IMR-90 (cell line): ENCODE measurements at regions not wholly inside any gene's neighbourhood (a gene's known extent, or its start where the extent isn't known, plus 50 kb on each side); places are given as distances from the start of the nearest gene placed in this dataset.

Experiments
- ATAC-seq: fragments of 200-7000 bp; cut with Tn5 transposase; 2 replicates; pipeline ENCODE4 v1.9.1; 2020; ENCODE audit warnings: low read depth, mild to moderate bottlenecking, moderate library complexity
- BruUV-seq: library from RNA; stranded (reverse); fragments of 400-500 nt; replicated peaks from 2 replicates; lab custom pipeline; 2021; lab: Mats Ljungman, UMichigan
- CTCF ChIA-PET: fragments of 300-600 bp; formaldehyde crosslinking; extraction: SDS; loops from one replicate; lab custom pipeline; 2021; ENCODE audit warnings: antibody characterized with exemption; lab: Yijun Ruan, JAX
- POLR2A ChIA-PET: fragments of 300-600 bp; sonication (Branson Sonifier 250); formaldehyde crosslinking; loops from one replicate; lab custom pipeline; 2022; ENCODE audit warnings: antibody characterized with exemption; ENCODE audit not compliant: unreplicated experiment; lab: Charles Lee
- DNase-seq: peaks from one replicate; pipeline ENCODE4 v3.0.0; 2013
- H2AFZ ChIP-seq: replicated peaks from 2 replicates; pipeline ENCODE3; 2013; ENCODE audit warnings: low read length, mild to moderate bottlenecking; ENCODE audit not compliant: poor library complexity
- H2AK5ac ChIP-seq: 2 replicates; pipeline ENCODE4 v1.6.1; 2013; ENCODE audit warnings: low read depth, low read length, inconsistent platforms
- H2AK9ac ChIP-seq: replicated peaks from 2 replicates; pipeline ENCODE3; 2013; ENCODE audit warnings: mild to moderate bottlenecking, low read depth, low read length, moderate library complexity; ENCODE audit not compliant: poor library complexity
- H2BK120ac ChIP-seq: 2 replicates; pipeline ENCODE4 v1.6.1; 2013; ENCODE audit warnings: low read depth, low read length, inconsistent platforms
- H2BK15ac ChIP-seq: 3 replicates; pipeline ENCODE4 v1.6.1; 2013; ENCODE audit warnings: low read depth, low read length, inconsistent platforms
- H2BK20ac ChIP-seq: 2 replicates; pipeline ENCODE4 v1.6.1; 2013; ENCODE audit warnings: low read depth, mild to moderate bottlenecking, inconsistent platforms, low read length, moderate library complexity
- H2BK5ac ChIP-seq: 2 replicates; pipeline ENCODE4 v1.6.1; 2013; ENCODE audit warnings: mild to moderate bottlenecking, low read depth, low read length, inconsistent platforms; ENCODE audit not compliant: poor library complexity, severe bottlenecking
- H3K14ac ChIP-seq: replicated peaks from 2 replicates; pipeline ENCODE4 v1.6.1; 2013; ENCODE audit warnings: low read depth, low read length, inconsistent platforms
- H3K18ac ChIP-seq: 2 replicates; pipeline ENCODE4 v1.6.1; 2013; ENCODE audit warnings: low read depth, low read length, control low read depth
- H3K23ac ChIP-seq: 2 replicates; pipeline ENCODE4 v1.6.1; 2013; ENCODE audit warnings: low read depth, low read length, inconsistent platforms
- H3K27ac ChIP-seq: 2 replicates; pipeline ENCODE4 v1.5.1; 2013; ENCODE audit warnings: mild to moderate bottlenecking, control low read depth, low read length; ENCODE audit not compliant: insufficient read depth
- H3K27me3 ChIP-seq: 2 replicates; pipeline ENCODE4 v1.6.1; 2013; ENCODE audit warnings: low read length; ENCODE audit not compliant: control insufficient read depth, insufficient read depth
- H3K36me3 ChIP-seq: 2 replicates; pipeline ENCODE4 v1.6.1; 2013; ENCODE audit warnings: low read length, mixed read lengths; ENCODE audit not compliant: control insufficient read depth, insufficient read depth
- H3K4ac ChIP-seq: 2 replicates; pipeline ENCODE4 v1.6.1; 2013; ENCODE audit warnings: low read depth, low read length, inconsistent platforms
- H3K4me1 ChIP-seq: 2 replicates; pipeline ENCODE4 v1.6.1; 2013; ENCODE audit warnings: low read length, mixed read lengths; ENCODE audit not compliant: control insufficient read depth, insufficient read depth
- H3K4me2 ChIP-seq: 2 replicates; pipeline ENCODE4 v1.6.1; 2013; ENCODE audit warnings: low read depth, mild to moderate bottlenecking, control low read depth, low read length, moderate library complexity
- H3K4me3 ChIP-seq: 2 replicates; pipeline ENCODE4 v1.5.1; 2013; ENCODE audit warnings: low read depth, mild to moderate bottlenecking, control low read depth, low read length, moderate library complexity; ENCODE audit not compliant: insufficient read depth
- H3K56ac ChIP-seq: 2 replicates; pipeline ENCODE4 v1.6.1; 2013; ENCODE audit warnings: low read length, inconsistent platforms; ENCODE audit not compliant: insufficient read depth; ENCODE audit errors: extremely low read depth
- H3K79me1 ChIP-seq, 2 experiments: 2 replicates each; pipeline ENCODE4 v1.6.1; 2013; ENCODE audit warnings: low read length in 2 of 2, inconsistent platforms in 1 of 2, low read depth in 1 of 2
- H3K9ac ChIP-seq: 2 replicates; pipeline ENCODE4 v1.6.1; 2013; ENCODE audit warnings: low read depth, low read length, control low read depth
- H3K9me1 ChIP-seq: 2 replicates; pipeline ENCODE4 v1.6.1; 2013; ENCODE audit warnings: low read length, inconsistent platforms; ENCODE audit not compliant: insufficient read depth
- H3K9me3 ChIP-seq: 2 replicates; pipeline ENCODE4 v1.6.1; 2013; ENCODE audit warnings: low read length; ENCODE audit not compliant: control insufficient read depth, insufficient read depth
- H4K20me1 ChIP-seq: 2 replicates; pipeline ENCODE4 v1.6.1; 2013; ENCODE audit warnings: low read length, inconsistent platforms; ENCODE audit not compliant: insufficient read depth
- H4K5ac ChIP-seq: 2 replicates; pipeline ENCODE4 v1.6.1; 2013; ENCODE audit warnings: mild to moderate bottlenecking, low read depth, low read length, control low read depth
- H4K8ac ChIP-seq, 2 experiments: 2 replicates each; pipeline ENCODE4 v1.6.1; 2013; ENCODE audit warnings: low read depth in 2 of 2, low read length in 2 of 2, control low read depth in 1 of 2, inconsistent platforms in 1 of 2
- H4K91ac ChIP-seq: 2 replicates; pipeline ENCODE4 v1.6.1; 2013; ENCODE audit warnings: low read depth, low read length, inconsistent platforms; ENCODE audit not compliant: insufficient read depth
- CHD1 ChIP-seq: IDR thresholded peaks from 2 replicates; pipeline ENCODE4 v1.6.1; 2012; ENCODE audit warnings: low read depth, low read length, improper control_type of control experiment
- FOS ChIP-seq: fragments of 150-350 bp; IDR thresholded peaks from 2 replicates; pipeline ENCODE4 v1.6.1; 2016; ENCODE audit warnings: low read depth, low read length
- MAFK ChIP-seq: IDR thresholded peaks from 2 replicates; pipeline ENCODE4 v1.6.1; 2012; ENCODE audit warnings: low read depth, low read length, improper control_type of control experiment
- MAZ ChIP-seq: IDR thresholded peaks from 2 replicates; pipeline ENCODE4 v1.6.1; 2012; ENCODE audit warnings: low read depth, mild to moderate bottlenecking, low read length, improper control_type of control experiment, moderate library complexity, borderline replicate concordance
- MXI1 ChIP-seq: IDR thresholded peaks from 2 replicates; pipeline ENCODE4 v1.6.1; 2012; ENCODE audit warnings: low read depth, mild to moderate bottlenecking, low read length, moderate library complexity, borderline replicate concordance
- POLR2A ChIP-seq: IDR thresholded peaks from 2 replicates; pipeline ENCODE4 v1.6.1; 2012; ENCODE audit warnings: mild to moderate bottlenecking, low read depth, low read length
- RAD21 ChIP-seq: IDR thresholded peaks from 2 replicates; pipeline ENCODE4 v1.6.1; 2012; ENCODE audit warnings: low read length, improper control_type of control experiment
- RCOR1 ChIP-seq: IDR thresholded peaks from 2 replicates; pipeline ENCODE4 v1.6.1; 2012; ENCODE audit warnings: mild to moderate bottlenecking, low read length, improper control_type of control experiment; ENCODE audit not compliant: insufficient replicate concordance
- RFX5 ChIP-seq: IDR thresholded peaks from 2 replicates; pipeline ENCODE4 v1.8.0; 2012; ENCODE audit warnings: low read depth, mild to moderate bottlenecking, low read length, moderate library complexity
- SMC3 ChIP-seq: fragments of 150-350 bp; IDR thresholded peaks from 2 replicates; pipeline ENCODE4 v1.6.1; 2016; ENCODE audit warnings: low read depth, mild to moderate bottlenecking, antibody characterized with exemption, low read length, moderate library complexity
- dilution Hi-C: fragments of 300-500 bp; cut with HindIII; formaldehyde crosslinking; loops from one replicate; pipeline ENCODE4 v1.14.3; 2018; ENCODE audit warnings: low sequenced_read_pairs; ENCODE audit not compliant: unreplicated experiment
- in situ Hi-C: fragments of 300-500 bp; cut with MboI; formaldehyde crosslinking; loops from 3 replicates; pipeline ENCODE4 v1.14.3; 2019; ENCODE audit warnings: low sequenced_read_pairs, inconsistent platforms, mixed read lengths
- intact Hi-C: fragments of 100-400 bp; cut with micrococcal nuclease; formaldehyde crosslinking; loops from 2 replicates; pipeline ENCODE4 v1.10.0; 2022

DNA sequence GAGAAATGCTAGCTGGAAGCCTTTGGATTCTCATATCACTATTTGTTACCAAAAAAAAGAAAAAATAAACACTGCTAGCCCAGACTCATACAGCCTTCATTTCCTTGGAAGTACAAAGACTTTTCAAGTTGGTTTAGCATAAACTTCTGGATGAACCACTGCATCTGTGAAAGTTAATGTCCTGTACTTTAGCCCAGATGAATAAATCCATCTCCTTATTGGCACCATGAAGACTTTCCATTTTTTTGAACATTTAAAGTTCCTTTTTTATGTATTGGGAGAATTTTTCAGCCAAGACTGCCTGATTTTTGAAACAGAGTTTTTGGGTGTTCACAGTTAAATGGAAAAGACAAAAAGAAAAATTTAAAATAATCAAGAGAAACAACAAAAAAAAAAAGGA lies 184.0 kb upstream of the C1orf87 start:
- H2AK5ac ChIP-seq, result no peak overlapping the region
- no peaks in the 10 kb centered on the region for H3K79me1 ChIP-seq
- H3K4ac ChIP-seq, result no peak overlapping the region
- H3K9ac ChIP-seq, result no peak overlapping the region
- H2AFZ ChIP-seq, result no peak overlapping the region
- no peak overlapping the region for H3K14ac ChIP-seq
- H3K9me3 ChIP-seq, result peaks cover 3% of the 10 kb centered on the region
- no peak overlapping the region for H3K4me3 ChIP-seq
- ATAC-seq (no peak), DNase-seq (no peak)
- H3K4me2 ChIP-seq, result no peak overlapping the region
- dilution Hi-C loops (no loop called here), intact Hi-C loops (no loop called here), in situ Hi-C loops (no loop called here)
- H3K9me1 ChIP-seq, result no peaks in the 10 kb centered on the region
- no peak overlapping the region for H2AK9ac ChIP-seq
- no peak overlapping the region for H3K18ac ChIP-seq
- H2BK120ac ChIP-seq, result no peak overlapping the region
- POLR2A ChIA-PET, result no interaction called here
- H2BK20ac ChIP-seq, result no peak overlapping the region
- no peak overlapping the region for H3K27ac ChIP-seq
- no peaks in the 10 kb centered on the region for H3K36me3 ChIP-seq
- H2BK15ac ChIP-seq, result no peak overlapping the region
- no peaks in the 10 kb centered on the region for H3K27me3 ChIP-seq
- H4K91ac ChIP-seq, result no peak overlapping the region
- CTCF ChIA-PET, result no interaction called here
- BruUV-seq, result no TSS peak
- no peaks in the 10 kb centered on the region for H3K4me1 ChIP-seq
- no peak overlapping the region for H2BK5ac ChIP-seq
- no peaks in the 10 kb centered on the region for H4K20me1 ChIP-seq
- no peak overlapping the region for H4K5ac ChIP-seq
- no peak overlapping the region for H4K8ac ChIP-seq
- no peak overlapping the region for H3K23ac ChIP-seq
- TF ChIP-seq RFX5 (no peak), RCOR1 (no peak), MXI1 (no peak), SMC3 (no peak), FOS (no peak), RAD21 (no peak), MAFK (no peak), MAZ (no peak), POLR2A (no peak), CHD1 (no peak)
- no peak overlapping the region for H3K56ac ChIP-seq
